Panc1 (cell line): ENCODE measurements at regions not wholly inside any gene's neighbourhood (a gene's known extent, or its start where the extent isn't known, plus 50 kb on each side); places are given as distances from the start of the nearest gene placed in this dataset.

ENCODE experiments used
- ATAC-seq: fragments of 200-7000 bp; cut with Tn5 transposase; 2 replicates; pipeline ENCODE4 v1.9.1; 2020; ENCODE audit warnings: mild to moderate bottlenecking, moderate library complexity
- BruUV-seq: library from RNA; stranded (reverse); fragments of 400-500 nt; replicated peaks from 2 replicates; lab custom pipeline; 2021; lab: Mats Ljungman, UMichigan
- CTCF ChIA-PET: fragments of 300-600 bp; sonication (Branson Sonifier 250); formaldehyde crosslinking; loops from one replicate; lab custom pipeline; 2022; ENCODE audit warnings: antibody characterized with exemption; lab: Charles Lee
- POLR2A ChIA-PET: fragments of 300-600 bp; sonication (Branson Sonifier 250); formaldehyde crosslinking; loops from one replicate; lab custom pipeline; 2022; ENCODE audit warnings: antibody characterized with exemption; lab: Charles Lee
- DNase-seq: peaks from one replicate; pipeline ENCODE4 v3.0.0-alpha.2; 2010; ENCODE audit warnings: low read depth, low spot score
- H3K27ac ChIP-seq: 2 replicates; pipeline ENCODE4 v1.5.1; 2011; ENCODE audit warnings: mild to moderate bottlenecking, low read length, inconsistent platforms
- H3K27me3 ChIP-seq: fragments of 200-500 bp; sonication (Bioruptor generic); 2 replicates; pipeline ENCODE4 v1.6.0; 2014; ENCODE audit warnings: low read length, inconsistent platforms; ENCODE audit not compliant: control insufficient read depth, insufficient read depth
- H3K36me3 ChIP-seq: fragments of 200-500 bp; sonication (Bioruptor generic); 2 replicates; pipeline ENCODE4 v1.5.1; 2014; ENCODE audit warnings: inconsistent platforms, mild to moderate bottlenecking, low read length, moderate library complexity; ENCODE audit not compliant: control insufficient read depth, insufficient read depth
- H3K4me1 ChIP-seq: 2 replicates; pipeline ENCODE4 v1.5.1; 2011; ENCODE audit warnings: inconsistent platforms, mild to moderate bottlenecking, low read length, moderate library complexity; ENCODE audit not compliant: control insufficient read depth, insufficient read depth
- H3K4me3 ChIP-seq, 2 experiments: 2 replicates each; pipeline ENCODE4 v1.5.1; 2011 to 2012; ENCODE audit warnings: low read depth in 2 of 2, low read length in 2 of 2, mild to moderate bottlenecking in 2 of 2, inconsistent platforms in 1 of 2, moderate library complexity in 1 of 2
- H3K9me3 ChIP-seq: fragments of 200-500 bp; sonication (Bioruptor generic); 2 replicates; pipeline ENCODE4 v1.5.1; 2014; ENCODE audit warnings: low read depth, mild to moderate bottlenecking, inconsistent platforms, low read length, moderate library complexity; ENCODE audit not compliant: control insufficient read depth, insufficient read depth
- CTCF ChIP-seq: fragments of 450-650 bp; IDR thresholded peaks from 2 replicates; pipeline ENCODE4 v1.5.1; 2017; ENCODE audit warnings: mild to moderate bottlenecking
- POLR2AphosphoS5 ChIP-seq: IDR thresholded peaks from 2 replicates; pipeline ENCODE4 v1.6.1; 2012; ENCODE audit warnings: mild to moderate bottlenecking, low read depth, low read length, moderate library complexity
- REST ChIP-seq, 2 experiments: IDR thresholded peaks; 2 replicates each; pipeline ENCODE4 v1.6.1; 2011 to 2012; ENCODE audit warnings: low read depth in 2 of 2, control low read depth in 1 of 2, low read length in 1 of 2, mild to moderate bottlenecking in 1 of 2, moderate library complexity in 1 of 2; ENCODE audit not compliant: insufficient read depth in 1 of 2
- SIN3A ChIP-seq: IDR thresholded peaks from 2 replicates; pipeline ENCODE4 v1.6.1; 2012; ENCODE audit warnings: low read depth, mild to moderate bottlenecking, low read length, moderate library complexity, borderline replicate concordance; ENCODE audit not compliant: insufficient read depth
- TCF7L2 ChIP-seq: IDR thresholded peaks from 2 replicates; pipeline ENCODE4 v1.6.1; 2011; ENCODE audit warnings: mild to moderate bottlenecking, low read depth, low read length, inconsistent platforms
- in situ Hi-C: cut with HindIII; loops from 2 replicates; pipeline ENCODE4 v1.10.0; 2016; ENCODE audit warnings: low sequenced_read_pairs, low pct_unique_long_range_greater_than_20kb
- intact Hi-C: fragments of 100-400 bp; cut with micrococcal nuclease; formaldehyde crosslinking; loops from one replicate; pipeline ENCODE4 v1.10.0; 2022; ENCODE audit not compliant: unreplicated experiment

GRCh38 chr16:65776639-65777183 is 589.8 kb upstream of the CDH5 start:
- Histone ChIP-seq H3K27ac (no peak overlapping the region), H3K36me3 (no peaks in the 10 kb centered on the region), H3K4me1 (no peaks in the 10 kb centered on the region), H3K27me3 (no peaks in the 10 kb centered on the region), H3K9me3 (no peaks in the 10 kb centered on the region), H3K4me3 (no peak overlapping the region)
- no TSS peak for BruUV-seq
- ChIA-PET CTCF (no interaction called here), POLR2A (no interaction called here)
- in situ Hi-C loops (no loop called here), intact Hi-C loops (no loop called here)
- no peak for TF ChIP-seq POLR2AphosphoS5
- no peak for TF ChIP-seq CTCF
- no peak for TF ChIP-seq TCF7L2
- no peak for TF ChIP-seq REST (IDR thresholded peaks at IDR 0.05; ENCODE audit: insufficient read depth in 1 of 2, low read depth in 2 of 2, low read length in 1 of 2)
- no peak for TF ChIP-seq SIN3A
- no peak for ATAC-seq
- DNase-seq: no peak

- DNase-seq (no peak), ATAC-seq (no peak)
- no peak for TF ChIP-seq CTCF
- no peak for TF ChIP-seq POLR2AphosphoS5
- intact Hi-C loops (no loop called here), in situ Hi-C loops (no loop called here)
- ChIA-PET CTCF (no interaction called here), POLR2A (no interaction called here)
- H3K4me3 ChIP-seq: no peak overlapping the region
- no TSS peak for BruUV-seq
- no peaks in the 10 kb centered on the region for H3K36me3 ChIP-seq
- no peak overlapping the region for H3K27ac ChIP-seq
- no peaks in the 10 kb centered on the region for H3K4me1 ChIP-seq
- H3K9me3 ChIP-seq: no peaks in the 10 kb centered on the region
- H3K27me3 ChIP-seq: no peaks in the 10 kb centered on the region
Measured at GRCh38 chr16:65775829-65776228, 590.7 kb upstream of the CDH5 start.
